Neural crest cell (in vitro differentiated cells): ENCODE measurements at regions not wholly inside any gene's neighbourhood (a gene's known extent, or its start where the extent isn't known, plus 50 kb on each side); places are given as distances from the start of the nearest gene placed in this dataset.

Source experiments
- DNase-seq: peaks from one replicate; pipeline ENCODE4 v3.0.0; 2021; ENCODE audit warnings: low read depth, mixed read lengths, low spot score
- H3K27ac Mint-ChIP-seq: one replicate; pipeline ENCODE4 v1.8.0; 2021; ENCODE audit warnings: mild to moderate bottlenecking, mixed read lengths; ENCODE audit not compliant: unreplicated experiment
- H3K27me3 Mint-ChIP-seq: 2 replicates; pipeline ENCODE4 v1.8.0; 2021; ENCODE audit warnings: low read depth, mild to moderate bottlenecking, mixed read lengths
- H3K36me3 Mint-ChIP-seq: 2 replicates; pipeline ENCODE4 v1.8.0; 2021; ENCODE audit warnings: low read depth, mild to moderate bottlenecking, mixed read lengths
- H3K4me1 Mint-ChIP-seq: 2 replicates; pipeline ENCODE4 v1.8.0; 2021; ENCODE audit warnings: mixed read lengths
- H3K4me3 Mint-ChIP-seq: one replicate; pipeline ENCODE4 v1.8.0; 2021; ENCODE audit warnings: mild to moderate bottlenecking, mixed read lengths
- H3K9me3 Mint-ChIP-seq: 2 replicates; pipeline ENCODE4 v1.8.0; 2021; ENCODE audit warnings: mixed read lengths
- TF ChIP-seq, protein P1 (sequence below): fragments of 200-600 bp; sonication (generic); conservative IDR thresholded peaks from 2 replicates; pipeline ENCODE4 v1.5.0; 2021; ENCODE audit warnings: antibody characterized with exemption, mild to moderate bottlenecking

GRCh38 chr18:22490429-22490846, 72.7 kb upstream of the CTAGE1 start:
- TF ChIP-seq, protein P1, sequence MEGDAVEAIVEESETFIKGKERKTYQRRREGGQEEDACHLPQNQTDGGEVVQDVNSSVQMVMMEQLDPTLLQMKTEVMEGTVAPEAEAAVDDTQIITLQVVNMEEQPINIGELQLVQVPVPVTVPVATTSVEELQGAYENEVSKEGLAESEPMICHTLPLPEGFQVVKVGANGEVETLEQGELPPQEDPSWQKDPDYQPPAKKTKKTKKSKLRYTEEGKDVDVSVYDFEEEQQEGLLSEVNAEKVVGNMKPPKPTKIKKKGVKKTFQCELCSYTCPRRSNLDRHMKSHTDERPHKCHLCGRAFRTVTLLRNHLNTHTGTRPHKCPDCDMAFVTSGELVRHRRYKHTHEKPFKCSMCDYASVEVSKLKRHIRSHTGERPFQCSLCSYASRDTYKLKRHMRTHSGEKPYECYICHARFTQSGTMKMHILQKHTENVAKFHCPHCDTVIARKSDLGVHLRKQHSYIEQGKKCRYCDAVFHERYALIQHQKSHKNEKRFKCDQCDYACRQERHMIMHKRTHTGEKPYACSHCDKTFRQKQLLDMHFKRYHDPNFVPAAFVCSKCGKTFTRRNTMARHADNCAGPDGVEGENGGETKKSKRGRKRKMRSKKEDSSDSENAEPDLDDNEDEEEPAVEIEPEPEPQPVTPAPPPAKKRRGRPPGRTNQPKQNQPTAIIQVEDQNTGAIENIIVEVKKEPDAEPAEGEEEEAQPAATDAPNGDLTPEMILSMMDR, result peak; percentile 28
- Mint-ChIP-seq H3K9me3 (no peaks in the 10 kb centered on the region), H3K4me1 (no peaks in the 10 kb centered on the region), H3K36me3 (no peaks in the 10 kb centered on the region), H3K4me3 (no peak overlapping the region), H3K27me3 (no peaks in the 10 kb centered on the region), H3K27ac (no peak overlapping the region)
- DNase-seq, result no peak

GRCh38 chr18:22493255-22493654, 75.5 kb upstream of the CTAGE1 start:
- no peak for DNase-seq
- TF ChIP-seq, protein P1, result no peak
- Mint-ChIP-seq H3K4me3 (no peak overlapping the region), H3K9me3 (peaks cover 8% of the 10 kb centered on the region), H3K36me3 (peaks cover 3% of the 10 kb centered on the region), H3K4me1 (no peaks in the 10 kb centered on the region), H3K27me3 (no peaks in the 10 kb centered on the region), H3K27ac (no peak overlapping the region)

DNA sequence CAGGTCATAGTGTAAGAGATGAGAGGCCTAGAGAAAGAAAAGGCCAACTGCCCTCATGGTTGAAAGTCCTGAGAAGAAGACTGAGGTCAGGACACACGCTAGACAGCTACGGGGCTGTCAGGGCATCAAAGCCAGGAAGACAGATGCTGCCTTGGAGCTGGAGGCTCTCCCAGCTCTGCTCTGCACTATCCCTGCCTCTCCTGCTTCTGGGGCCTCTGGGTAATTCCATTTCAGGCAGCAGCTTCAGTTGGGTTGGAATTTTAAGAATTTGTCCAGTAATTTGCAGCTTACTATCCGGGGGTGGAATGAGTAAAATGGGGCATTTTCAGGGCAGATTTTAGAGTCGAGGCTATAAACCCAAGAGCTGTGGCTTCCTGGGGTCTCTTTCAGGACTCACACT, 76.2 kb upstream of the CTAGE1 start:
- H3K4me1 Mint-ChIP-seq, result no peaks in the 10 kb centered on the region
- H3K27me3 Mint-ChIP-seq, result no peaks in the 10 kb centered on the region
- H3K9me3 Mint-ChIP-seq, result peaks cover 9% of the 10 kb centered on the region
- no peak for DNase-seq
- no peak overlapping the region for H3K27ac Mint-ChIP-seq
- TF ChIP-seq, protein P1, result no peak
- H3K36me3 Mint-ChIP-seq, result peaks cover 3% of the 10 kb centered on the region
- H3K4me3 Mint-ChIP-seq, result no peak overlapping the region

GRCh38 chr18:22494771-22495170, 77.1 kb upstream of the CTAGE1 start:
- Mint-ChIP-seq H3K9me3 (peaks cover 11% of the 10 kb centered on the region), H3K4me1 (no peaks in the 10 kb centered on the region), H3K4me3 (no peak overlapping the region), H3K27ac (peak overlapping the region; percentile 5), H3K27me3 (no peaks in the 10 kb centered on the region), H3K36me3 (peaks cover 3% of the 10 kb centered on the region)
- TF ChIP-seq, protein P1, result no peak
- DNase-seq, result no peak

DNA sequence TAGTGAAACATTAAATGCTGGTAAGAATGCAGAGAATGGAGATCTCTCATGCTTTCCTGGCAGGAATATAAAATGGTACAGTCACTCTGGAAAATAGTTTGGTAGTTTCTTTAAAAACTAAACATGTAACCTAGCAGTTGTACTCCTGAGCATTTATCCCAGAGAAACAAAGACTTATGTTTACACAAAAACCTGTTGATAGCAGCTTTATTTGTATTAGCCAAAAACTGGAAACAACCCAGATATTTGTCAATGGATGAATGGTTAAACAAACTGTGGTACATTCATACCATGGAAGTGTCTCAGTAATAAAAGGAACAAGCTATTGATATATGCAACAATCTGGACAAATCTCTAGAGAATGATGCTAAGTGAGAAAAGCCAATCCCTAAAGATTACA, 81.7 kb upstream of the CTAGE1 start:
- H3K36me3 Mint-ChIP-seq, result peaks cover 3% of the 10 kb centered on the region
- no peak overlapping the region for H3K27ac Mint-ChIP-seq
- no peak for DNase-seq
- H3K9me3 Mint-ChIP-seq, result peaks cover 18% of the 10 kb centered on the region
- no peak overlapping the region for H3K4me3 Mint-ChIP-seq
- H3K27me3 Mint-ChIP-seq, result no peaks in the 10 kb centered on the region
- no peaks in the 10 kb centered on the region for H3K4me1 Mint-ChIP-seq
- TF ChIP-seq, protein P1, result no peak

DNA sequence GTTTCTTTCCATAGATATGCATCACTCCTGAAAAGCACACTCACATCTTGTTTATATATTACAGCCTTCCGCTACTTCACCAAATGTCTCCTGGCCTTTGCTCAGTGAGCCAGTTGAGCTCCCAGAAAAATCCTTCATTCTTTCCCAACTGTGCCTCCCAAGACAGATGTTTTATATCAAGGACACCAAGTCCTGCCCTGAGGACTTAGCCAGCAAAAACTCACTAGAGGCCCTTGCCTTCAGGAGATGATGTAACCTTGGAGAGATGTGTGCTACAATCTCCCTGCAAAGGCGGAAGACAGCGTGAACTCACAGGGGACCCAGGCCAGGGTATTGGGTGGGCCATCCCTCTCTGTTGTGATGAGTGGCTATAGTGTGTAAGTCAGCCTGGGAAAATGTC, 86.1 kb upstream of the CTAGE1 start:
- Mint-ChIP-seq H3K27ac (no peak overlapping the region), H3K36me3 (no peaks in the 10 kb centered on the region), H3K9me3 (peaks cover 10% of the 10 kb centered on the region), H3K4me3 (no peak overlapping the region), H3K4me1 (no peaks in the 10 kb centered on the region), H3K27me3 (no peaks in the 10 kb centered on the region)
- DNase-seq, result no peak
- TF ChIP-seq, protein P1, result no peak
